ENCODE measurements at regions not wholly inside any gene's neighbourhood (a gene's known extent, or its start where the extent isn't known, plus 50 kb on each side); places are given as distances from the start of the nearest gene placed in this dataset.

DNA sequence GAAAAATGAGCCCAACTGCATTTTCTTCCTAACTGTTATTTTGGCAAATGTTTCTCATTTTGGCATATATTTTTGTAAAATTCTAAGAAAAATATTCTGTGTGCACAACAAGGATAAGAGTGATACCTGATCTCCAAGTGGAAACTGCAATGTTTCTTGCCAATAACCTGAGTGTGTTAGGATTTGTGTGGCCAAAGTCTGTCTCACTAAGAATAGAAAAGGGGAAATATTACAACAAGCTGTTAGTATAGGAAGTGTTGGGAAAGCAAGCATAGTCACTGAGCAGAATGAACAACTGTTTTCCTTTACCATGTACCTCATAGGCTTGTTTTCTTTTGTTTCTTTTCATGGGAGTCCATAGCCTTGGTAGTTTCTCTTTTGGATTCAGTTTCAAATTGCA, 624.2 kb downstream of the MTRR start:
- no peak overlapping the region for H3K27ac ChIP-seq (ENCODE audit: low read length)
- no peaks in the 10 kb centered on the region for H3K9me3 ChIP-seq (ENCODE audit: insufficient read depth, low read length)
- H4K20me1 ChIP-seq (ENCODE audit: insufficient read depth, low read length): no peaks in the 10 kb centered on the region
- no peaks in the 10 kb centered on the region for H3K4me1 ChIP-seq (ENCODE audit: low read length)
- H3K4me3 ChIP-seq (ENCODE audit: low read length): no peak overlapping the region
- H3K9ac ChIP-seq (ENCODE audit: low read length): no peak overlapping the region
- TF ChIP-seq EZH2phosphoT487 (IDR thresholded peaks at IDR 0.05; ENCODE audit: low read depth): no peak
- TF ChIP-seq, protein P1, sequence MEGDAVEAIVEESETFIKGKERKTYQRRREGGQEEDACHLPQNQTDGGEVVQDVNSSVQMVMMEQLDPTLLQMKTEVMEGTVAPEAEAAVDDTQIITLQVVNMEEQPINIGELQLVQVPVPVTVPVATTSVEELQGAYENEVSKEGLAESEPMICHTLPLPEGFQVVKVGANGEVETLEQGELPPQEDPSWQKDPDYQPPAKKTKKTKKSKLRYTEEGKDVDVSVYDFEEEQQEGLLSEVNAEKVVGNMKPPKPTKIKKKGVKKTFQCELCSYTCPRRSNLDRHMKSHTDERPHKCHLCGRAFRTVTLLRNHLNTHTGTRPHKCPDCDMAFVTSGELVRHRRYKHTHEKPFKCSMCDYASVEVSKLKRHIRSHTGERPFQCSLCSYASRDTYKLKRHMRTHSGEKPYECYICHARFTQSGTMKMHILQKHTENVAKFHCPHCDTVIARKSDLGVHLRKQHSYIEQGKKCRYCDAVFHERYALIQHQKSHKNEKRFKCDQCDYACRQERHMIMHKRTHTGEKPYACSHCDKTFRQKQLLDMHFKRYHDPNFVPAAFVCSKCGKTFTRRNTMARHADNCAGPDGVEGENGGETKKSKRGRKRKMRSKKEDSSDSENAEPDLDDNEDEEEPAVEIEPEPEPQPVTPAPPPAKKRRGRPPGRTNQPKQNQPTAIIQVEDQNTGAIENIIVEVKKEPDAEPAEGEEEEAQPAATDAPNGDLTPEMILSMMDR (IDR thresholded peaks at IDR 0.05; ENCODE audit: low read depth, low read length): no peak
- no peak overlapping the region for H2AFZ ChIP-seq (ENCODE audit: low read depth, low read length)
- no peak overlapping the region for H3K4me2 ChIP-seq (ENCODE audit: low read length)
- H3K79me2 ChIP-seq (ENCODE audit: low read length): no peaks in the 10 kb centered on the region
- no peaks in the 10 kb centered on the region for H3K36me3 ChIP-seq (replicated peaks; ENCODE audit: low read depth, low read length)
- H3K27me3 ChIP-seq (ENCODE audit: low read depth, low read length): no peaks in the 10 kb centered on the region

DNA sequence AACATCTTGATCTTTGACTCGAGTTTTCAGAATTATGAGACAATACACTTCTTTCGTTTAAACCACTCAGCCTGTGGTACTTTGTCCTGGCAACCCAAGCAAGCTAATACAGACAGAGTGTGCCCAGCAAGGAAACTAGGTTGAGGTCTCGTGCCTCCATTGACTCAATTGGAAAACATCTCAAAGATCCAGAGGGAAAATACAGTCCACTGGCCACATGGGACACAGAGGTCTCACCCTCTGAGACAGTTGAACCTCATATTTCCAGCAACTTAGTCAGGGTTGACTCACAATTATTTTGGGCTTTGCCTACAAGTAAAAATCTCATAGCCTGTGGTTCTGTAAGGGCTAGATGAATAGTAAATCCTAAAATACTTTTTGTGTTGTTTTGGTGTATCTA, 631.5 kb downstream of the MTRR start:
- no peaks in the 10 kb centered on the region for H4K20me1 ChIP-seq (ENCODE audit: insufficient read depth, low read length)
- no peak overlapping the region for H3K4me3 ChIP-seq (ENCODE audit: low read length)
- no peaks in the 10 kb centered on the region for H3K27me3 ChIP-seq (ENCODE audit: low read depth, low read length)
- H3K79me2 ChIP-seq (ENCODE audit: low read length): no peaks in the 10 kb centered on the region
- H3K4me2 ChIP-seq (ENCODE audit: low read length): no peak overlapping the region
- H3K9ac ChIP-seq (ENCODE audit: low read length): no peak overlapping the region
- no peak for TF ChIP-seq EZH2phosphoT487 (IDR thresholded peaks at IDR 0.05; ENCODE audit: low read depth)
- TF ChIP-seq, protein P1 (IDR thresholded peaks at IDR 0.05; ENCODE audit: low read depth, low read length): no peak
- H2AFZ ChIP-seq (ENCODE audit: low read depth, low read length): no peak overlapping the region
- H3K36me3 ChIP-seq (replicated peaks; ENCODE audit: low read depth, low read length): no peaks in the 10 kb centered on the region
- H3K9me3 ChIP-seq (ENCODE audit: insufficient read depth, low read length): no peaks in the 10 kb centered on the region
- no peak overlapping the region for H3K27ac ChIP-seq (ENCODE audit: low read length)
- no peaks in the 10 kb centered on the region for H3K4me1 ChIP-seq (ENCODE audit: low read length)

DNA sequence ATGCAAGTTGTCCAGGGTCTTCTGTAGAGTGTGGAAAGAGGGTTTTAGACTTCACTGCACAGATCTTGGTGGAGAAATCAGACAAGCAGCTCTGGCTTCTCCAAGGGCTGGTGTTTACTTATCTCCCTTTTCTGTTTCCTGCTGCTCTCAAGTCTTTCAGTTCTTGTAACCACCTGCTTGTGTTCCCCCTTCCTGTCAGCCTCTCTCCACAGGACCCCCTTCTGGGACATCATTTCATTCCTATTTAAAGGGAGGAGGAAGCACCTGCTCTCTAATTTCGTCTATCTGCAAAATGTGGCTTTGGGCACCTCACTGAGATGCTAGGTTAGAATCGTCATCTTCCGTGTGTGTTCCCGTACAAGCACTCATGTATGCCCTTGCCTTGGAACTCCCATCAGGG, 636.2 kb downstream of the MTRR start:
- Histone ChIP-seq H2AFZ (ENCODE audit: low read depth, low read length) (no peak overlapping the region), H3K27ac (ENCODE audit: low read length) (no peak overlapping the region), H3K79me2 (ENCODE audit: low read length) (no peaks in the 10 kb centered on the region), H4K20me1 (ENCODE audit: insufficient read depth, low read length) (no peaks in the 10 kb centered on the region), H3K27me3 (ENCODE audit: low read depth, low read length) (no peaks in the 10 kb centered on the region), H3K4me1 (ENCODE audit: low read length) (no peaks in the 10 kb centered on the region), H3K4me2 (ENCODE audit: low read length) (no peak overlapping the region), H3K9ac (ENCODE audit: low read length) (no peak overlapping the region), H3K9me3 (ENCODE audit: insufficient read depth, low read length) (no peaks in the 10 kb centered on the region), H3K4me3 (ENCODE audit: low read length) (no peak overlapping the region), H3K36me3 (replicated peaks; ENCODE audit: low read depth, low read length) (no peaks in the 10 kb centered on the region)
- TF ChIP-seq EZH2phosphoT487 (IDR thresholded peaks at IDR 0.05; ENCODE audit: low read depth): no peak
- TF ChIP-seq, protein P1 (IDR thresholded peaks at IDR 0.05; ENCODE audit: low read depth, low read length): no peak

DNA sequence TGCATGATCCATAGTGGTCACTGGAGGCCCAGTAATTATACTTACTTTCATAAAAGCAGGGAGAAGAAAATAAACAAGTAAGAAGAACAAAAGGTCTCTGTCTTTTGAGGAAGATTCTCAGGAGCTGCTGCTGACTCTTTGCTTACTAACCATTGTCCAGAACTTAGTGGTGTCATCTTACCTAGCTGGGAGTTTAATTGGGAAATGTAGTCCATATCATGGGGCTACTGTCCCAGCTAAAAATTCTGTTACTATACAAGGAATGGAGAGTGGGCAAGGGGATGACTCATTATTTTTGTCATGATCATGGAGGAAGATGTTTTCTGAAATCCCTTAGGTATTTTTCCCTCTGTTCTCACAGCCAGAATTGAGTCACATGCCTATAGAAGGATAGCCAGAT, 639.3 kb downstream of the MTRR start:
- Histone ChIP-seq H2AFZ (ENCODE audit: low read depth, low read length) (no peak overlapping the region), H4K20me1 (ENCODE audit: insufficient read depth, low read length) (no peaks in the 10 kb centered on the region), H3K36me3 (replicated peaks; ENCODE audit: low read depth, low read length) (no peaks in the 10 kb centered on the region), H3K9me3 (ENCODE audit: insufficient read depth, low read length) (no peaks in the 10 kb centered on the region), H3K9ac (ENCODE audit: low read length) (no peak overlapping the region), H3K27me3 (ENCODE audit: low read depth, low read length) (no peaks in the 10 kb centered on the region), H3K79me2 (ENCODE audit: low read length) (no peaks in the 10 kb centered on the region), H3K4me2 (ENCODE audit: low read length) (no peak overlapping the region), H3K27ac (ENCODE audit: low read length) (no peak overlapping the region), H3K4me1 (ENCODE audit: low read length) (no peaks in the 10 kb centered on the region), H3K4me3 (ENCODE audit: low read length) (no peak overlapping the region)
- no peak for TF ChIP-seq EZH2phosphoT487 (IDR thresholded peaks at IDR 0.05; ENCODE audit: low read depth)
- TF ChIP-seq, protein P1 (IDR thresholded peaks at IDR 0.05; ENCODE audit: low read depth, low read length): no peak
